ENCODE measurements at regions not wholly inside any gene's neighbourhood (a gene's known extent, or its start where the extent isn't known, plus 50 kb on each side); places are given as distances from the start of the nearest gene placed in this dataset.

- TF ChIP-seq SMC3 (conservative IDR thresholded peaks at IDR 0.05; ENCODE audit: poor library complexity) (no peak), REST (IDR thresholded peaks at IDR 0.05; ENCODE audit: borderline replicate concordance) (no peak), CTCF (IDR thresholded peaks at IDR 0.05; ENCODE audit: poor library complexity, severe bottlenecking) (no peak), MXI1 (conservative IDR thresholded peaks at IDR 0.05; ENCODE audit: poor library complexity, severe bottlenecking) (no peak)
These were observed 269.3 kb downstream of the BUD13 start for GRCh38 chr11:116503216-116504160.

Measured in neural cell (in vitro differentiated cells).